Stomach (tissue), 4 donors: ENCODE measurements at regions not wholly inside any gene's neighbourhood (a gene's known extent, or its start where the extent isn't known, plus 50 kb on each side); places are given as distances from the start of the nearest gene placed in this dataset.
"Not testable (repeated sequence)": the region's sequence is repeated elsewhere in the genome, so short reads cannot be mapped to it uniquely, and the experiment has no call there.

Experiments used
- POLR2A ChIP-seq, 4 donors: fragments of 450-650 bp; IDR thresholded peaks; one replicate each; pipeline ENCODE4 v1.6.1; 2016; ENCODE audit warnings: antibody characterized with exemption in 4 of 4, control low read depth in 2 of 4, mild to moderate bottlenecking in 1 of 4, moderate library complexity in 1 of 4
- TF ChIP-seq, protein P1 (sequence below), 7 experiments: fragments of 450-650 bp in 4 of 7; fragments of 200-600 bp in 3 of 7; sonication (generic) in 3 of 7; IDR thresholded peaks; one replicate each; pipeline ENCODE4 v1.5.1; 2016 to 2019; ENCODE audit warnings: antibody characterized with exemption in 7 of 7, control low read depth in 2 of 7, mild to moderate bottlenecking in 1 of 7

GRCh38 chr4:64673121-64673520 lies 263.9 kb upstream of the TECRL start:
- not testable (repeated sequence) for TF ChIP-seq POLR2A (IDR thresholded peaks at IDR 0.05)
- TF ChIP-seq, protein P1, sequence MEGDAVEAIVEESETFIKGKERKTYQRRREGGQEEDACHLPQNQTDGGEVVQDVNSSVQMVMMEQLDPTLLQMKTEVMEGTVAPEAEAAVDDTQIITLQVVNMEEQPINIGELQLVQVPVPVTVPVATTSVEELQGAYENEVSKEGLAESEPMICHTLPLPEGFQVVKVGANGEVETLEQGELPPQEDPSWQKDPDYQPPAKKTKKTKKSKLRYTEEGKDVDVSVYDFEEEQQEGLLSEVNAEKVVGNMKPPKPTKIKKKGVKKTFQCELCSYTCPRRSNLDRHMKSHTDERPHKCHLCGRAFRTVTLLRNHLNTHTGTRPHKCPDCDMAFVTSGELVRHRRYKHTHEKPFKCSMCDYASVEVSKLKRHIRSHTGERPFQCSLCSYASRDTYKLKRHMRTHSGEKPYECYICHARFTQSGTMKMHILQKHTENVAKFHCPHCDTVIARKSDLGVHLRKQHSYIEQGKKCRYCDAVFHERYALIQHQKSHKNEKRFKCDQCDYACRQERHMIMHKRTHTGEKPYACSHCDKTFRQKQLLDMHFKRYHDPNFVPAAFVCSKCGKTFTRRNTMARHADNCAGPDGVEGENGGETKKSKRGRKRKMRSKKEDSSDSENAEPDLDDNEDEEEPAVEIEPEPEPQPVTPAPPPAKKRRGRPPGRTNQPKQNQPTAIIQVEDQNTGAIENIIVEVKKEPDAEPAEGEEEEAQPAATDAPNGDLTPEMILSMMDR (IDR thresholded peaks at IDR 0.05): not testable (repeated sequence)
